ENCODE measurements at regions not wholly inside any gene's neighbourhood (a gene's known extent, or its start where the extent isn't known, plus 50 kb on each side); places are given as distances from the start of the nearest gene placed in this dataset.

GRCh38 chr3:145902166-145902565 lies 258.8 kb downstream of the PLOD2 start:
- H3K27ac ChIP-seq (ENCODE audit: low read depth, low read length): no peak overlapping the region
- no peak overlapping the region for H2BK120ac ChIP-seq (ENCODE audit: insufficient read depth, low read length, poor library complexity)
- H2AK5ac ChIP-seq (ENCODE audit: low read length): no peak overlapping the region
- no peak overlapping the region for H2AFZ ChIP-seq (ENCODE audit: insufficient read depth, low read length, poor library complexity)
- no peak overlapping the region for H2BK5ac ChIP-seq (ENCODE audit: low read depth, low read length, poor library complexity)
- no peaks in the 10 kb centered on the region for H3K4me1 ChIP-seq (ENCODE audit: control insufficient read depth in 1 of 2, insufficient read depth in 2 of 2, low read length in 2 of 2)
- no peaks in the 10 kb centered on the region for H3K79me1 ChIP-seq (ENCODE audit: low read length)
- no peak overlapping the region for H3K9ac ChIP-seq (ENCODE audit: low read length)
- no peaks in the 10 kb centered on the region for H3K79me2 ChIP-seq (ENCODE audit: control insufficient read depth, insufficient read depth, low read length, poor library complexity)
- H3K18ac ChIP-seq (ENCODE audit: low read length): no peak overlapping the region
- H2BK12ac ChIP-seq (ENCODE audit: low read length): no peak overlapping the region
- no peak overlapping the region for H4K8ac ChIP-seq (ENCODE audit: low read depth, low read length)
- no CpG with 5 or more reads among the region's 1 CpG for WGBS (ENCODE audit: extremely low coverage, insufficient coverage, insufficient read length)
- H3K4me3 ChIP-seq (ENCODE audit: low read depth, low read length): no peak overlapping the region
- no peak overlapping the region for H3K23ac ChIP-seq (ENCODE audit: low read length)
- H3K4me2 ChIP-seq (ENCODE audit: low read length): no peak overlapping the region
- H3K14ac ChIP-seq (ENCODE audit: low read length): no peak overlapping the region
- no peak overlapping the region for H4K12ac ChIP-seq (ENCODE audit: low read depth, low read length)
- H3K27me3 ChIP-seq (ENCODE audit: insufficient read depth, low read length): no peaks in the 10 kb centered on the region
- H4K91ac ChIP-seq (ENCODE audit: low read depth, low read length): no peak overlapping the region
- H3K4ac ChIP-seq (ENCODE audit: low read depth, low read length): no peak overlapping the region
- H3K36me3 ChIP-seq (ENCODE audit: control insufficient read depth in 1 of 2, insufficient read depth in 2 of 2, low read length in 2 of 2): no peaks in the 10 kb centered on the region
- H3K9me3 ChIP-seq (ENCODE audit: insufficient read depth, low read depth, low read length): no peaks in the 10 kb centered on the region
- peak in 1 of 2 donors; percentile 55 for DNase-seq

- Histone ChIP-seq H3K23ac (ENCODE audit: low read length) (no peak overlapping the region), H3K27me3 (ENCODE audit: insufficient read depth, low read length) (no peaks in the 10 kb centered on the region), H3K14ac (ENCODE audit: low read length) (no peak overlapping the region), H3K36me3 (ENCODE audit: control insufficient read depth in 1 of 2, insufficient read depth in 2 of 2, low read length in 2 of 2) (no peaks in the 10 kb centered on the region), H2AK5ac (ENCODE audit: low read length) (no peak overlapping the region), H3K4me3 (ENCODE audit: low read depth, low read length) (no peak overlapping the region), H3K4ac (ENCODE audit: low read depth, low read length) (no peak overlapping the region), H2BK5ac (ENCODE audit: low read depth, low read length, poor library complexity) (no peak overlapping the region), H2AFZ (ENCODE audit: insufficient read depth, low read length, poor library complexity) (no peak overlapping the region), H3K9ac (ENCODE audit: low read length) (no peak overlapping the region), H2BK12ac (ENCODE audit: low read length) (no peak overlapping the region), H4K12ac (ENCODE audit: low read depth, low read length) (no peak overlapping the region), H3K79me1 (ENCODE audit: low read length) (no peaks in the 10 kb centered on the region), H3K9me3 (ENCODE audit: insufficient read depth, low read depth, low read length) (no peaks in the 10 kb centered on the region), H4K91ac (ENCODE audit: low read depth, low read length) (no peak overlapping the region), H3K18ac (ENCODE audit: low read length) (no peak overlapping the region), H3K79me2 (ENCODE audit: control insufficient read depth, insufficient read depth, low read length, poor library complexity) (no peaks in the 10 kb centered on the region), H3K4me1 (ENCODE audit: control insufficient read depth in 1 of 2, insufficient read depth in 2 of 2, low read length in 2 of 2) (no peaks in the 10 kb centered on the region), H3K4me2 (ENCODE audit: low read length) (no peak overlapping the region), H3K27ac (ENCODE audit: low read depth, low read length) (no peak overlapping the region), H2BK120ac (ENCODE audit: insufficient read depth, low read length, poor library complexity) (no peak overlapping the region), H4K8ac (ENCODE audit: low read depth, low read length) (no peak overlapping the region)
- WGBS (ENCODE audit: extremely low coverage, insufficient coverage, insufficient read length): no CpG with 5 or more reads among the region's 12 CpGs
- no peak for DNase-seq
Observed at GRCh38 chr3:145903472-145904013, 257.4 kb downstream of the PLOD2 start.

GRCh38 chr3:145904138-145904537 lies 256.8 kb downstream of the PLOD2 start:
- no peak overlapping the region for H3K4me3 ChIP-seq (ENCODE audit: low read depth, low read length)
- H3K27me3 ChIP-seq (ENCODE audit: insufficient read depth, low read length): no peaks in the 10 kb centered on the region
- no peaks in the 10 kb centered on the region for H3K9me3 ChIP-seq (ENCODE audit: insufficient read depth, low read depth, low read length)
- H3K9ac ChIP-seq (ENCODE audit: low read length): no peak overlapping the region
- H3K4me2 ChIP-seq (ENCODE audit: low read length): no peak overlapping the region
- no peak overlapping the region for H2BK12ac ChIP-seq (ENCODE audit: low read length)
- H3K79me1 ChIP-seq (ENCODE audit: low read length): no peaks in the 10 kb centered on the region
- H3K36me3 ChIP-seq (ENCODE audit: control insufficient read depth in 1 of 2, insufficient read depth in 2 of 2, low read length in 2 of 2): no peaks in the 10 kb centered on the region
- no peak overlapping the region for H4K91ac ChIP-seq (ENCODE audit: low read depth, low read length)
- H4K12ac ChIP-seq (ENCODE audit: low read depth, low read length): no peak overlapping the region
- no peak overlapping the region for H4K8ac ChIP-seq (ENCODE audit: low read depth, low read length)
- no peak overlapping the region for H3K23ac ChIP-seq (ENCODE audit: low read length)
- no peak overlapping the region for H2AFZ ChIP-seq (ENCODE audit: insufficient read depth, low read length, poor library complexity)
- H3K14ac ChIP-seq (ENCODE audit: low read length): no peak overlapping the region
- H3K4me1 ChIP-seq (ENCODE audit: control insufficient read depth in 1 of 2, insufficient read depth in 2 of 2, low read length in 2 of 2): no peaks in the 10 kb centered on the region
- H3K79me2 ChIP-seq (ENCODE audit: control insufficient read depth, insufficient read depth, low read length, poor library complexity): no peaks in the 10 kb centered on the region
- no peak overlapping the region for H3K18ac ChIP-seq (ENCODE audit: low read length)
- no peak overlapping the region for H2BK5ac ChIP-seq (ENCODE audit: low read depth, low read length, poor library complexity)
- no peak overlapping the region for H3K27ac ChIP-seq (ENCODE audit: low read depth, low read length)
- no CpG with 5 or more reads among the region's 7 CpGs for WGBS (ENCODE audit: extremely low coverage, insufficient coverage, insufficient read length)
- no peak for DNase-seq
- H2BK120ac ChIP-seq (ENCODE audit: insufficient read depth, low read length, poor library complexity): no peak overlapping the region
- H2AK5ac ChIP-seq (ENCODE audit: low read length): no peak overlapping the region
- no peak overlapping the region for H3K4ac ChIP-seq (ENCODE audit: low read depth, low read length)

GRCh38 chr3:145906301-145906700 lies 254.7 kb downstream of the PLOD2 start:
- Histone ChIP-seq H3K4me3 (ENCODE audit: low read depth, low read length) (no peak overlapping the region), H3K36me3 (ENCODE audit: control insufficient read depth in 1 of 2, insufficient read depth in 2 of 2, low read length in 2 of 2) (no peaks in the 10 kb centered on the region), H2BK120ac (ENCODE audit: insufficient read depth, low read length, poor library complexity) (no peak overlapping the region), H4K12ac (ENCODE audit: low read depth, low read length) (no peak overlapping the region), H2BK5ac (ENCODE audit: low read depth, low read length, poor library complexity) (no peak overlapping the region), H3K79me2 (ENCODE audit: control insufficient read depth, insufficient read depth, low read length, poor library complexity) (no peaks in the 10 kb centered on the region), H3K18ac (ENCODE audit: low read length) (no peak overlapping the region), H4K8ac (ENCODE audit: low read depth, low read length) (no peak overlapping the region), H2AFZ (ENCODE audit: insufficient read depth, low read length, poor library complexity) (no peak overlapping the region), H3K27me3 (ENCODE audit: insufficient read depth, low read length) (no peaks in the 10 kb centered on the region), H3K4me2 (ENCODE audit: low read length) (no peak overlapping the region), H3K4me1 (ENCODE audit: control insufficient read depth in 1 of 2, insufficient read depth in 2 of 2, low read length in 2 of 2) (no peaks in the 10 kb centered on the region), H4K91ac (ENCODE audit: low read depth, low read length) (no peak overlapping the region), H2BK12ac (ENCODE audit: low read length) (no peak overlapping the region), H3K4ac (ENCODE audit: low read depth, low read length) (no peak overlapping the region), H3K27ac (ENCODE audit: low read depth, low read length) (no peak overlapping the region), H3K14ac (ENCODE audit: low read length) (no peak overlapping the region), H3K79me1 (ENCODE audit: low read length) (no peaks in the 10 kb centered on the region), H3K9me3 (ENCODE audit: insufficient read depth, low read depth, low read length) (no peaks in the 10 kb centered on the region), H2AK5ac (ENCODE audit: low read length) (no peak overlapping the region), H3K23ac (ENCODE audit: low read length) (no peak overlapping the region), H3K9ac (ENCODE audit: low read length) (no peak overlapping the region)
- no peak for DNase-seq
